Skeletal muscle tissue (tissue), 3 donors: ENCODE measurements at regions not wholly inside any gene's neighbourhood (a gene's known extent, or its start where the extent isn't known, plus 50 kb on each side); places are given as distances from the start of the nearest gene placed in this dataset.
A peak's percentile ranks its signal among the peaks of the same experiment; 100 is the strongest.

ENCODE experiments used
- H3K27ac ChIP-seq: one replicate; pipeline ENCODE4 v1.7.0; 2013; ENCODE audit warnings: mild to moderate bottlenecking, low read depth, low read length, inconsistent platforms
- H3K27me3 ChIP-seq, 3 donors: one replicate each; pipeline ENCODE4 v1.7.0; 2013; ENCODE audit warnings: low read length in 3 of 3; ENCODE audit not compliant: control insufficient read depth in 3 of 3, insufficient read depth in 3 of 3
- H3K36me3 ChIP-seq, 3 donors: one replicate each; pipeline ENCODE4 v1.7.0; 2013; ENCODE audit warnings: low read length in 3 of 3; ENCODE audit not compliant: control insufficient read depth in 3 of 3, insufficient read depth in 3 of 3
- H3K4me1 ChIP-seq, 3 donors: one replicate each; pipeline ENCODE4 v1.7.0; 2013; ENCODE audit warnings: low read length in 3 of 3, mild to moderate bottlenecking in 3 of 3; ENCODE audit not compliant: control insufficient read depth in 3 of 3, insufficient read depth in 3 of 3
- H3K4me3 ChIP-seq, 3 donors: one replicate each; pipeline ENCODE4 v1.7.0; 2013; ENCODE audit warnings: low read length in 3 of 3
- H3K9ac ChIP-seq, 3 donors: one replicate each; pipeline ENCODE4 v1.7.0; 2013; ENCODE audit warnings: low read length in 3 of 3, mild to moderate bottlenecking in 3 of 3, moderate library complexity in 2 of 3, low read depth in 1 of 3
- H3K9me3 ChIP-seq, 3 donors: one replicate each; pipeline ENCODE4 v1.7.0; 2013; ENCODE audit warnings: low read length in 3 of 3; ENCODE audit not compliant: control insufficient read depth in 3 of 3
- donor health status: Osteomylitis.

DNA sequence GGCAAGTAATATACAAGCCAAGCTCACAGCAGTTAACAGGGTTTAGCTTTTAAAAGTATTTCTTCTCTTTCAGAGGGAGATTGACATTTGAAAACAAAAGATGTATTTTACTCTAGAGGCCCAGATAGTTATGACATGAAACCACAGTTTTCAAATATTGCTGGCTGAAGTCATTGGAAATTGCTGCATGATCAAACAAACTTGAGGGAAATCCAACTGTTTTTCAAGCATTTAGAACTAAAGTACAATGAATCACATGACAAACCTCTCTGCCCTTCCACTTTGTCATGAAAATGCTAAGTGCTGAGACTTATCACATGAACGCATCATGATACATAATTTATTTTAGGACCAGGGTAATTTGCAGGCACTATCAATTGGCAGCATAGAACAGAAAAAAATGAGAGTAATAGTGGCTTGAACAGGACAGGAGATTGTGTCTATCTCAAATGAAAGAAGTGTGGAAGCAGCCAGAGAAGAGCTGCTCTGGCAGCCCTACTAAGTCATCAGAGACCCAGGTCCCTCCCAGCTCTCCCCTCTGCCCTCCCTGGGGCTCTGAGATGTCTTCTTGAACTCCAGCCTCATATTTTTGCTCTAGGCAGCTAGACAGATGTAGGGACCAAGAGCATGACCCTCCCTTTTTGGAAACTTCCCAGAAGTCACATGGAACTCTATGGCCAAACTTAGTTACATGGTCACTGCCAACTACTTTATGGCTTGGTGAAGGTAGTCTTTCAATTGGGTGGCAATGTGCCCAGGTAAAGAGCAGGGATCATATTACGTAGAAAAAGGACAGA lies 90.1 kb upstream of the PELI2 start:
- Histone ChIP-seq H3K9ac (no peak overlapping the region), H3K27me3 (no peaks in the 10 kb centered on the region), H3K36me3 (no peaks in the 10 kb centered on the region), H3K4me1 (peaks cover 3 to 14% (median 3%) of the 10 kb centered on the region in 3 donors), H3K4me3 (peak overlapping the region in 1 of 3 donors; percentile 28), H3K27ac (peak overlapping the region; percentile 49), H3K9me3 (no peaks in the 10 kb centered on the region)

- no peak overlapping the region for H3K27ac ChIP-seq
- H3K27me3 ChIP-seq: no peaks in the 10 kb centered on the region
- no peaks in the 10 kb centered on the region for H3K9me3 ChIP-seq
- H3K9ac ChIP-seq: no peak overlapping the region
- H3K4me3 ChIP-seq: no peak overlapping the region
- H3K4me1 ChIP-seq: no peaks in the 10 kb centered on the region
- H3K36me3 ChIP-seq: no peaks in the 10 kb centered on the region
These were observed 81.9 kb upstream of the PELI2 start for GRCh38 chr14:56036353-56036752.

- no peak overlapping the region for H3K27ac ChIP-seq
- no peaks in the 10 kb centered on the region for H3K4me1 ChIP-seq
- no peaks in the 10 kb centered on the region for H3K36me3 ChIP-seq
- no peak overlapping the region for H3K4me3 ChIP-seq
- H3K9me3 ChIP-seq: no peaks in the 10 kb centered on the region
- H3K9ac ChIP-seq: no peak overlapping the region
- no peaks in the 10 kb centered on the region for H3K27me3 ChIP-seq
These were observed 78.1 kb upstream of the PELI2 start for GRCh38 chr14:56040121-56040520.

DNA sequence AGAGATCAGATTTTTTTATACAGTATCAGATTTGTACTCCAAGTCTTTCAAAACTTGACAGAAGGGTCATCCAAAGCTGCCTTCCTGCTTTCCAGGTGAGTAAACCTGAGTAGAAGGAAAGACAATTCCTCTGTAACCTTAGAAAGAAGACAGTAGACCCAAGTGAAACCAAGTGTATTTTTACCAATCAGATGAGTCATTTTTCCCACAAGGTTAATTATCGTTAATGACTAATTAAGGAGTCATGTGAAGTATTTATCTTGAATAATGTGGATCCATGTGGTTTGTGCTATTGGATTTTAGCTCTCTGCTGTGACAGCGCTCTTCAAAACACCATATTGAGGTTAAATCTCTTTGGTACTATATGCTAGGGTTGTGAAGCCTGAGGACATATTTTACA lies 74.0 kb upstream of the PELI2 start:
- no peak overlapping the region for H3K4me3 ChIP-seq
- H3K27ac ChIP-seq: no peak overlapping the region
- H3K9me3 ChIP-seq: no peaks in the 10 kb centered on the region
- H3K9ac ChIP-seq: no peak overlapping the region
- no peaks in the 10 kb centered on the region for H3K4me1 ChIP-seq
- H3K27me3 ChIP-seq: no peaks in the 10 kb centered on the region
- no peaks in the 10 kb centered on the region for H3K36me3 ChIP-seq

DNA sequence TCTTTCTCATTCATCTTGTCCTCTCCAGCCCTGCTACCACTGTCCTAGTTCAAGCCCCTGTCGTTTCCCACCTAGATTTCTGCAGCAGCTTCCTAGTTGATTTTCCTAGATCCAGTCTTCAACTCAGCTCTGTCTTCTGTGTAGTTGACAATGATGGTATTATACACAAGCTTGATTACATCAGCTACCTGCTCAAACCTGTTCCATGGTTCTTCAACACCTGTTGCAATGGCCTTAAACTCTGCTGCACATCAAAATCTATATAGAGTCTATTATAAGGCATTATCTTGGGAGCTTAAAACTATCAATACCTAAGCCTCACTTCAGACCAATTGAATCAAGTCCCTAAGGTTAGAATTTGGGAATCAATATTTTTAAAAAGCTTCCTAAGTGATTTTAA lies 71.7 kb upstream of the PELI2 start:
- Histone ChIP-seq H3K4me1 (no peaks in the 10 kb centered on the region), H3K9ac (no peak overlapping the region), H3K4me3 (no peak overlapping the region), H3K27ac (no peak overlapping the region), H3K36me3 (no peaks in the 10 kb centered on the region), H3K27me3 (no peaks in the 10 kb centered on the region), H3K9me3 (no peaks in the 10 kb centered on the region)

DNA sequence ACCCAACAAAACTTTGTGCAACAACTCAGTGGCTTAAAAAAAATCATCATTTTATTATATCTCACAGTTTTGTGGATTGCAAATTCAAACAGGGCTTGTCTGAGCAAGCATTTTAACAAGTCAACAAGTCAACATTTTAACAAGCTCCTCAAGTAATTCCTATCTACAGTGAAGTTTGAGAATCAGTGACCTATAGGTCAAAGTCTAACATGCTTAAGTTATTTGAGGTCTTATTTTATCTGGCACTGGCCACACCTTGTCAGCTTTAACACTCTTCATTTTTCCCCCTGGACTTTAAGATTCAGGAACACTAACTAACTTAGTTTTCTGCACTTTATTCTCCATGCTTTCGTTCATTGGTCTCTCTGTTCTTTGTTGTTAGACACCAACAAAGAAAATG lies 71.2 kb upstream of the PELI2 start:
- Histone ChIP-seq H3K4me3 (no peak overlapping the region), H3K27ac (no peak overlapping the region), H3K27me3 (no peaks in the 10 kb centered on the region), H3K9me3 (no peaks in the 10 kb centered on the region), H3K9ac (no peak overlapping the region), H3K36me3 (no peaks in the 10 kb centered on the region), H3K4me1 (no peaks in the 10 kb centered on the region)

- H3K36me3 ChIP-seq: no peaks in the 10 kb centered on the region
- H3K27ac ChIP-seq: no peak overlapping the region
- H3K4me3 ChIP-seq: no peak overlapping the region
- no peaks in the 10 kb centered on the region for H3K4me1 ChIP-seq
- H3K27me3 ChIP-seq: no peaks in the 10 kb centered on the region
- no peaks in the 10 kb centered on the region for H3K9me3 ChIP-seq
- H3K9ac ChIP-seq: no peak overlapping the region
These were observed 68.7 kb upstream of the PELI2 start for GRCh38 chr14:56049536-56049935.

DNA sequence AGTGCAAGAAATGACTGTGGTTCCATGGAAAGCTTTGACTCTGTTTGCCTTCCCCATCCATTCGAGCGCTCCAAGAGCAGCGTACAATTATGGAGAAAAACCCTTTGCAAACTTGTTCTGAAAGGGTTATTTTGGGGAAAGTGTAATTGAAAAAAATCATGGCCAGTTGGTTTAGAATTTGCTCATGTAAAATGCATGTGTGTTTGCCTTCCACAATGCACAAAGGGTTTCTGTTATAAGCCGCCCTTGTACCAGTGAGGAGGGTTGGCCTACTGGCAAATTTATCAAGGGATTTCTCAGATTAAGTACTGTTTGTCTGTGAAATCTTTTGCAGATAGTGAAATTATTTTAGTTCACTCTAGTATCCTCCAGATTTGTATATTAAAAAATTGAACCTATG lies 62.7 kb upstream of the PELI2 start:
- H3K27me3 ChIP-seq: peaks cover 0 to 3% (median 2%) of the 10 kb centered on the region in 3 donors
- H3K4me1 ChIP-seq: no peaks in the 10 kb centered on the region
- H3K36me3 ChIP-seq: no peaks in the 10 kb centered on the region
- no peaks in the 10 kb centered on the region for H3K9me3 ChIP-seq
- H3K27ac ChIP-seq: no peak overlapping the region
- no peak overlapping the region for H3K4me3 ChIP-seq
- no peak overlapping the region for H3K9ac ChIP-seq

GRCh38 chr14:56056031-56056430 lies 62.2 kb upstream of the PELI2 start:
- H3K4me1 ChIP-seq: no peaks in the 10 kb centered on the region
- no peaks in the 10 kb centered on the region for H3K9me3 ChIP-seq
- H3K36me3 ChIP-seq: no peaks in the 10 kb centered on the region
- no peak overlapping the region for H3K4me3 ChIP-seq
- H3K27me3 ChIP-seq: peaks cover 0 to 3% (median 2%) of the 10 kb centered on the region in 3 donors
- H3K27ac ChIP-seq: no peak overlapping the region
- no peak overlapping the region for H3K9ac ChIP-seq

DNA sequence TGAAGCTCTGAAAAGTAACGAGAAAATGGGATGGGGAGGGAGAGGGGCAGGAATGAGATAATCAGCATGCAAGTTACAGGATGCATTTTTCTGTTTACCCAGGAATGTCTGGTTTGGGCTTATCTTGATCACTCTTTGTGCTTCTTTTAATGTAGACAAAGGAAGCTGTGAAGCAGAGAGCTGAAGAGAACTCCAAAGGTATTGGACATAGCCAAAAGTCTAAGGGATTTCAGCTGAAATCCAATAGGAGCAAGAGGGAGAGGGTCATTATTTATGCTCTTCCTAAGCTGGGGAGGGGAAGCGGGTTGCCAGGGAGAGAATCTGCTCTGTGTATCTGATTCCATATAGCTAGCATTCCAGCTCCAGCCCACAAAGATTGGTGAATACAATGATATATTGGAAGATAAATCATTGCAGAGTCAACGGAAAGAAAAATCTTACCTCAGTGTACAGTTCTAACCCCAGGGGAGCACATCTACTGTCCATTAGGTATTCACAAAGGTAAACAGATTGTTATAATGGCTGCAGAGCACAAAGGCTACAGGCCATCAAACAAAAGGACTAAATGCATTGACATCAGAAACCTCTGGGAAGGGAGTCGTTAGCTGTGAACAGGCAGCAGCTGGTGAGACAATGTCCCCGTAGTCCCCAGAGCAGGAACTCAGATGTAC lies 61.0 kb upstream of the PELI2 start:
- Histone ChIP-seq H3K4me3 (no peak overlapping the region), H3K9me3 (no peaks in the 10 kb centered on the region), H3K27ac (no peak overlapping the region), H3K9ac (no peak overlapping the region), H3K36me3 (no peaks in the 10 kb centered on the region), H3K27me3 (peaks cover 0 to 3% (median 2%) of the 10 kb centered on the region in 3 donors), H3K4me1 (no peaks in the 10 kb centered on the region)
